Left ventricle myocardium inferior (tissue), 1 donor: ENCODE measurements at regions not wholly inside any gene's neighbourhood (a gene's known extent, or its start where the extent isn't known, plus 50 kb on each side); places are given as distances from the start of the nearest gene placed in this dataset.

ENCODE experiments used
- DNase-seq: peaks from one replicate; pipeline ENCODE4 v3.0.0-alpha.2; 2020
- H3K27ac ChIP-seq: fragments of 200-600 bp; replicated peaks from 2 replicates; pipeline ENCODE4 v1.8.0; 2021
- H3K27me3 ChIP-seq: fragments of 200-600 bp; 2 replicates; pipeline ENCODE4 v1.8.0; 2021; ENCODE audit warnings: low read depth
- H3K36me3 ChIP-seq: fragments of 200-600 bp; 2 replicates; pipeline ENCODE4 v1.8.0; 2021
- H3K4me1 ChIP-seq: fragments of 200-600 bp; 2 replicates; pipeline ENCODE4 v1.8.0; 2021
- H3K4me3 ChIP-seq: fragments of 200-600 bp; 2 replicates; pipeline ENCODE4 v1.8.0; 2021; ENCODE audit warnings: mild to moderate bottlenecking, moderate library complexity
- H3K9me3 ChIP-seq: fragments of 200-600 bp; replicated peaks from 2 replicates; pipeline ENCODE4 v1.8.0; 2021
- intact Hi-C: fragments of 100-400 bp; cut with micrococcal nuclease; formaldehyde crosslinking; loops from one replicate; pipeline ENCODE4 v1.11.0; 2022
- TF ChIP-seq, protein P1 (sequence below): fragments of 200-600 bp; IDR thresholded peaks from 2 replicates; pipeline ENCODE4 v1.8.0; 2021; ENCODE audit warnings: antibody characterized with exemption, mild to moderate bottlenecking, borderline replicate concordance
- donor health status: DM: no; HTN: yes; CAD: no; lungs with severe emphysema.

GRCh38 chr1:208893251-208893650 lies 649.1 kb upstream of the PLXNA2 start:
- H3K27me3 ChIP-seq = no peaks in the 10 kb centered on the region
- no peaks in the 10 kb centered on the region for H3K36me3 ChIP-seq
- no peak overlapping the region for H3K27ac ChIP-seq
- no peak for DNase-seq
- no peak overlapping the region for H3K4me3 ChIP-seq
- TF ChIP-seq, protein P1, sequence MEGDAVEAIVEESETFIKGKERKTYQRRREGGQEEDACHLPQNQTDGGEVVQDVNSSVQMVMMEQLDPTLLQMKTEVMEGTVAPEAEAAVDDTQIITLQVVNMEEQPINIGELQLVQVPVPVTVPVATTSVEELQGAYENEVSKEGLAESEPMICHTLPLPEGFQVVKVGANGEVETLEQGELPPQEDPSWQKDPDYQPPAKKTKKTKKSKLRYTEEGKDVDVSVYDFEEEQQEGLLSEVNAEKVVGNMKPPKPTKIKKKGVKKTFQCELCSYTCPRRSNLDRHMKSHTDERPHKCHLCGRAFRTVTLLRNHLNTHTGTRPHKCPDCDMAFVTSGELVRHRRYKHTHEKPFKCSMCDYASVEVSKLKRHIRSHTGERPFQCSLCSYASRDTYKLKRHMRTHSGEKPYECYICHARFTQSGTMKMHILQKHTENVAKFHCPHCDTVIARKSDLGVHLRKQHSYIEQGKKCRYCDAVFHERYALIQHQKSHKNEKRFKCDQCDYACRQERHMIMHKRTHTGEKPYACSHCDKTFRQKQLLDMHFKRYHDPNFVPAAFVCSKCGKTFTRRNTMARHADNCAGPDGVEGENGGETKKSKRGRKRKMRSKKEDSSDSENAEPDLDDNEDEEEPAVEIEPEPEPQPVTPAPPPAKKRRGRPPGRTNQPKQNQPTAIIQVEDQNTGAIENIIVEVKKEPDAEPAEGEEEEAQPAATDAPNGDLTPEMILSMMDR = no peak
- H3K4me1 ChIP-seq = no peaks in the 10 kb centered on the region
- peaks cover 19% of the 10 kb centered on the region for H3K9me3 ChIP-seq
- intact Hi-C loops = no loop called here

- no peaks in the 10 kb centered on the region for H3K36me3 ChIP-seq
- no peaks in the 10 kb centered on the region for H3K4me1 ChIP-seq
- TF ChIP-seq, protein P1 = no peak
- intact Hi-C loops = no loop called here
- H3K27me3 ChIP-seq = no peaks in the 10 kb centered on the region
- peaks cover 28% of the 10 kb centered on the region for H3K9me3 ChIP-seq
- no peak overlapping the region for H3K4me3 ChIP-seq
- H3K27ac ChIP-seq = no peak overlapping the region
- DNase-seq = no peak
Observed at GRCh38 chr1:208895181-208895580, 651.0 kb upstream of the PLXNA2 start.

DNA sequence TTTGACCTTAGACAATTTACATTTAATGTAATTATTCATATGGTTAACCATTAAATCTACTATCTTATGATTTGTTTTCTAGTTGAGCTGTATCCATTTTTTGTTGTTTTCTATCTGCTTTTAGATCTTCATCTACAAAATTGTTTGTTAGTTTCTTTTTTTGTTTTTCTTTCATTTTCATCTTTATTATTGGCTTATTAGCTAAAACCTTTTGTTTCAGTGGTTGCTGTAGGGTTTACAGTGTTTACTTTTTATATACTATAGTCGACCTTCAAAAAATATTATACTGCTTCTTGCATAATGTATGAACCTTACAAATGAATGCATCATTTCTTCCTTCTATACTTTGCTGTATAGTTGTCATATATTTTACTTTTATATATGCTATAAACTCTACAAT lies 651.6 kb upstream of the PLXNA2 start:
- TF ChIP-seq, protein P1 = no peak

GRCh38 chr1:208896768-208897167 lies 652.6 kb upstream of the PLXNA2 start:
- TF ChIP-seq, protein P1 = no peak
- Histone ChIP-seq H3K36me3 (no peaks in the 10 kb centered on the region), H3K4me3 (no peak overlapping the region), H3K4me1 (no peaks in the 10 kb centered on the region), H3K27me3 (no peaks in the 10 kb centered on the region), H3K9me3 (peaks cover 28% of the 10 kb centered on the region), H3K27ac (no peak overlapping the region)
- intact Hi-C loops = no loop called here
- no peak for DNase-seq

More for the DNA sequence above, 651.6 kb upstream of the PLXNA2 start:
- no peak overlapping the region for H3K27ac ChIP-seq
- intact Hi-C loops = no loop called here
- DNase-seq = no peak
- no peak overlapping the region for H3K4me3 ChIP-seq
- peaks cover 28% of the 10 kb centered on the region for H3K9me3 ChIP-seq
- H3K4me1 ChIP-seq = no peaks in the 10 kb centered on the region
- no peaks in the 10 kb centered on the region for H3K27me3 ChIP-seq
- no peaks in the 10 kb centered on the region for H3K36me3 ChIP-seq

GRCh38 chr1:208899438-208899837 lies 655.3 kb upstream of the PLXNA2 start:
- TF ChIP-seq, protein P1 = no peak
- Histone ChIP-seq H3K9me3 (peaks cover 28% of the 10 kb centered on the region), H3K4me3 (no peak overlapping the region), H3K27me3 (no peaks in the 10 kb centered on the region), H3K36me3 (no peaks in the 10 kb centered on the region), H3K27ac (no peak overlapping the region), H3K4me1 (no peaks in the 10 kb centered on the region)
- DNase-seq = no peak
- intact Hi-C loops = no loop called here
